Anterior cingulate cortex (tissue), 58 donors: ENCODE measurements at regions not wholly inside any gene's neighbourhood (a gene's known extent, or its start where the extent isn't known, plus 50 kb on each side); places are given as distances from the start of the nearest gene placed in this dataset.

Source experiments
- DNase-seq, 58 donors: peaks; one replicate each; lab custom pipeline; 2025; lab: John Stamatoyannopoulos, UW

DNA sequence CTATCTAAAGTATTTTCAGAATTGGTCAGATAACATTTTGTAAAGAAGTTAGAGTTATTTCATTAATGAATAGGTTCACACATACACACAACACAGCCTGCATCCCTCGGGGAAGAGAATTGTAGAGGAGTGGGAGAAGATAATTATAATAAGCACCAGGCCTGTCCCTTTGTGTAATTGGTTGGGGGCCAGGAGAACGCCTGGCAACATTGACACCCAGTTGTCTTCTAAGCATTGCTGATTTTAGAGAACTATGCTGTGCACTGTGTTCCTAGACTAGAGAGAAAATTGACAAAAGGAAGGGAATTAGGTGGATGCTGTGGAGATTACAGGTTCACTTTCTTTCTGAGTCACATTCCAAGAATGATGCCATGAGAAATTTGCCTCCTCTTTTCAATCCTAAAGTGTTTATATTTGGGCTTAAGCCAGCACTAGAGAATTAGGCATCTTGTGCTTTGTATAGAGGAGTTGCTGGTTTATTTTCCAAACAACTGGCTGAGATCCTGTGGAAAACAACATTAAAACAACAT, 247.6 kb downstream of the COX7C start:
- DNase-seq: peak in 2 of 58 donors; percentile 12 to 35

DNA sequence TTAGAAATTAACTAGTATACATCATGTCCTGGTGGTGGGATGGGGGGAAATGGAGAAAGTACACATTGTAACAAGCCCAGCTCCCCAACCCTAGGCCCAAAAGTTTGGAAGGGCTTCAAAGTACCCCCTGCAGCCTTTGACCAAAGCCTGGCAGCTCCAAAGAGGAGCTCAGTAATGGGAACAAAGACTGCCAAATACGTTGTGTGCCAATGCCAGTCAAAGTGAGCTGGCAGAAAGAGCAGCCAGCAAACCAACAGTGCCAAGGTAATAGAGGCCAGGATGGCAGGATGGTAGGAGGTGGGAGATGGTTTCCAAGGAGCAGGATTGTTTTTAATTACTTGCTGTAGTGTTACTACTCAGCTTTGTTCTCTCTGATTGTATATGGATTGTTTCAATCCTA, 248.3 kb downstream of the COX7C start:
- peak in 42 of 58 donors; percentile 3 to 83 (median 34) for DNase-seq

DNA sequence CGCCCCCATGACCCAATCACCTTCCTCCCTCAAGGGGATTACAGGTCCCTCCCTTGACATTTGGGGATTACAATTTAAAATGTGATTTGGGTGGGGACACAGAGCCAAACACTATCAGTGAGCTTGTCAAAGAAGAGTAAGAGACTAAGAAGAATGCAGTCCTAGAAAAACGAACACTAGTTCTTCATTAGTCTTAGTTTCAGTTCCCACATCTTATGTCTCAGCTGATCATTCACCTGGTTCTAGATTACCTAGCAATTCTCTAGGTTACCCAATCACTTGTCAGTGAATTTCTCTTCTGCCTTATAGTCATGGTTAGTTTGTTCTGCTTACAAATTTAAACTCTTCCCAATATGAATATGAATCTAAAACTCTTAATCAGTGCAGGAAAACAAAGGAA, 251.5 kb downstream of the COX7C start:
- no peak for DNase-seq

DNA sequence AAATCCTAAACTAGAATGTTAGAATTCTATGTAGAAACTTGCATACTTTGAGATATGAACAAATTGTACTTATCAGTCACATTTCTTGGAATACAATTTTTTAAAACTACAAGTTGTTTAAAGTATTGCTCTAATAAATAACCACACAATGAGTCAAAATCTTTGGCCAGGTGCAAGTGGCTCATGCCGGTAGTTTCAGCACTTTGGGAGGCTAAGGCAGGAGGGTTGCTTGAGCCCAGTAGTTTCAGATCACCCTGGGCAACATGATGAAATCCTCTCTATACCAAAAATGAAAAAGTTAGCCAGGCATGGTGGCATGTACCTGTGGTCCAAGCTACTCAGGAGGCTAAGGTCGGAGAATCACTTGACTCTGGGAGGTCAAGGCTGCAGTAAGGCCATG, 257.8 kb downstream of the COX7C start:
- DNase-seq: no peak

DNA sequence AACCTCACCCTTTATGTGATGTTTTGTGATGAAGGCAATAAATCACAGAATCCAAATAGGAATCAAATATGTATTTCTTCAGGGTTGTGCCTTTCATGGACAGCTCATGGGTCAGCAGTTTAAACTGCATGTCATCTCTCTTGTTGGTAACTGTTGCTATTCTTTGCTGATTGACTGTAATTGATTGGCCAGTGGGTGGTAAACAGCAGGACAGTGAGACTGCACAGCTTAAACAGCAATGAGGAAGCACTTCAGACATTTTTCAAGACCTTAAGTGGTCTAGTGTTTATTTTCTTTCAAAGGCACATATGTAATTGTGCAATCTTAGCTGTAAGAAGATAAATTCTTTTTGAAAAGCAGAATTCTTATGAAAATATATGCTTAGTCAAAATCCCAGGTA, 260.5 kb downstream of the COX7C start:
- DNase-seq: no peak

DNA sequence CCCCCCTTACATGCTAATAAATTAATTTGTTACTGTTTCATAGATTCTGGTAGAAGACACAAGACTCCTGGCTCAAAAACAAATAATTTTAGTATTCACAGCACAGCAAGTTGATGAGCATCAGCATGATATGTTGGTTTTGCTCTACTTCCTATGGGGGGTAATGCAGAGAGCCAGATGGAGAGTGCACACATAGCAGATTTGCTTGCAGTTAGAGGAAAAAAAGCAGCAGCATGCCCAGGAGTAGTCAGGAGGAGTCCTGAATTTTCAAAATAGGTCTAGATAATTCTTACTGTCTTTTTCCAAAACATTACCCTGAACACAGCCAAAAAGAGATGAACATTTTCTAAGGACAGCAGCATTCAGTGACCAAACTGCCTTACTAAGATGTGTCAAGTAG, 261.3 kb downstream of the COX7C start:
- DNase-seq: peak in 5 of 58 donors; percentile 2 to 31 (median 4)

DNA sequence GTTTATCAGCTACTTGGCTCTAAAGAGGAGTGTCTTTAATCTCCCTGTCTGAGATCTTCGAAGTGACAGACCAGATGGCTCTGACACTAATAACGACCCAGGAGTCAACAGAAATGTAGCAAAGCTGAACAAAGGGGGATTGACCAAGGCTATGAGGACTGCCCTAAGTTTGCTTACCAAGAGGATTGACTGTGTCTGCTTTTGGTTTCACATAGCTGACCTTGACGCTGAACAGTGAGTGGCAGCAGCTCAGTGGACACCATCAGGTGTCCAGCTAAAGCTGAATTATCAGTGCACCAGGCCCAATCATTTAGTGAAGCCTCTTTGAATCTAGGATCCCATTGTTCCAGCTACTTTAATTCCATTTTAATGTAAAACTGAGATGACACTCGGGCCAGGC, 262.6 kb downstream of the COX7C start:
- DNase-seq: no peak

DNA sequence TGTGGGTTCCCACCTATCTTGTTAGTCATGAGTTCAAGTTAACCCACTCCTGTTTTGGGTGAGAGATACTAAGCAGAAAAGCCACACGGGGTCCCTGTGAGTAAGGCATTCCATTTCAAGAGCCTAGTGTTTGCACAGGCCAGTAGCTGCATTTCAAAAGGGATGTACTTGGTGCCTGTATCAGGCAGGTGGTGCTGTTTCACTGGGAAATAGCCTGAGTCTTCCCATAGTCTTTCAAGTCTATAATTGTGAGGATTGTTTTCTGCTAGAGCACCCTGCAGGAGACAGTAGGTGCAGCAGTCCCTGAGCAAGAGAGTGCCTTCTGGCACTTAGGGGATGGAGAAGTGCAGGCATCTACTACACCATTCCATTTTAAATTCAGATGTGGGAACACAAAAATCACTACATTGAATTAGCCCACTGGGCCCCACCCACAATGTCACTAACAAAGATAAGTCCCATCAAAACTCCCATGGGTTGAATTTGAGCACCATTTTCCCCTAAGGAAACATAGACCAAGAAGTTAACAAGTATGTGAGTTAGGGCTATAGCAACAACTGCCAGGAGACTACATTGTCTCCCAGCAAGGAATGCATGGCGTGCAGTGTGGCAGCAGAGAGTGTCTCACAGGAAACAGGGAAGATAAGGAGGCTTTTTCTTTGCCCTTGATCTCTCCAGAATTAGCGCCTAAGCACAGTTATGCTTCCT, 263.2 kb downstream of the COX7C start:
- DNase-seq: peak in 45 of 58 donors; percentile 1 to 68 (median 40)

DNA sequence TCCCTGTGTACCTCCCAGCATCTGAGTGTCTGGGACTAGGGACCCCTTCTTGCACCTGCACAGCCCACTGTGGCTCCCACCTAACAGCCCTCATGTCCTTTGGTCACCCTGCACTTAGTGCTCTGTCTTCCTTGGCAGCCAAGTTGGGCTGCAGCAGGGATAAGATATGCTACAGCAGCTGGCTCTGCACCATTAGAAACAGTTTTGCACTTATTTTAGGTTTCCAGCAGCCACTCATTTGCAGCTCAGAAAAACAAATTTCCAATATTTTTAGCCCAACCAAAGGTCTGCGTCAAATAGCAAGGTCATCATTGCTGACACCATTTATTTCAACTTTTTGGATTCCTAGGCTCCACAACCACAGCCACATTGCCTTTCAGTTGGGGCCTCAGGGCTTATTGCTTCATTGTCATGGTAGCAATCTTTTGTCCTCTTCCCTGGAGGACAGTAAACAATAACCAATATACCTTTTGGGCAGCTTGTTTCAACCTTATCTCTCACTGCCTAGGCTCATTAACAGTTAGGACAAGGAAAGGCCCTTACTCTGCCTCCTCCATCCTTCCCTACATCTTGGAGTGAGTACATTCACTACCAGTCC, 263.9 kb downstream of the COX7C start:
- DNase-seq: peak in 1 of 58 donors; percentile 1

DNA sequence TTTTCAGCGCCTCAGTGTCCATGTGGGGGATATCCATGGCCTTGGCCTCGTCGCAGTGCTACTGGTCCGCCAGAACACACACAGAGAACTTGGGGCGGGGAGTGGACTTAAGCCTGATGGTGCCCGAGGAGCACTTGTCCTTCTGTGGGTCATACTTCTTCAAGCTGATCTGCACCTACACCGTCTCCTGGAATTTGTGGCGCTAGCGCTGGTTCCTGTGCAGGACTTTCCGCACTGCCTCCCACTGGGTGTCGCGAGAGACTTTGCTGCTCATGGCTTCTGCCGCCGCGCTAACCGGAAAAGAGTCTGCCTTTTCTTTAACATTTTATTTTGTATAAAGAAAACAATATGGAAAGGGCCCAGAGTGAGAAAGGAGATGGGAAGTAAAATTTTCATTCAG, 266.9 kb downstream of the COX7C start:
- no peak for DNase-seq

DNA sequence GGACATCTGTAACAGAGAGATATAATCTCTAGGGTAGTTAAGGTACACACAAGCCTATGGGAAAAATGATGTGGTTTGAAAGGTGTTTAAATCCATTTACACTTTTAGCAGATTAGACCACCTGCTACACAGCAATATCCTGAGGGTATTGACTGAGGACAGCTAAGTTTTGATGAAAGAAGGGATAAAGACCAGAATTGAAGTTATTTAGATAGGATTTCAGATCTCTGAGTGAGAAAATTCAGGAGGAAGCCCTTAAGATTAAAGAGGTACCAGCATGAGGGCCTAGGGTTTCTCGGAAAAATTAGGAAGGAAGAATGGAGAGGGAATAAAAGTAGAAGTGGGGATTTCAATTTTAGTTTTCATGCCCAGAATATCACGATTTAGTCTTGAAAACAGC, 267.3 kb downstream of the COX7C start:
- DNase-seq: no peak

DNA sequence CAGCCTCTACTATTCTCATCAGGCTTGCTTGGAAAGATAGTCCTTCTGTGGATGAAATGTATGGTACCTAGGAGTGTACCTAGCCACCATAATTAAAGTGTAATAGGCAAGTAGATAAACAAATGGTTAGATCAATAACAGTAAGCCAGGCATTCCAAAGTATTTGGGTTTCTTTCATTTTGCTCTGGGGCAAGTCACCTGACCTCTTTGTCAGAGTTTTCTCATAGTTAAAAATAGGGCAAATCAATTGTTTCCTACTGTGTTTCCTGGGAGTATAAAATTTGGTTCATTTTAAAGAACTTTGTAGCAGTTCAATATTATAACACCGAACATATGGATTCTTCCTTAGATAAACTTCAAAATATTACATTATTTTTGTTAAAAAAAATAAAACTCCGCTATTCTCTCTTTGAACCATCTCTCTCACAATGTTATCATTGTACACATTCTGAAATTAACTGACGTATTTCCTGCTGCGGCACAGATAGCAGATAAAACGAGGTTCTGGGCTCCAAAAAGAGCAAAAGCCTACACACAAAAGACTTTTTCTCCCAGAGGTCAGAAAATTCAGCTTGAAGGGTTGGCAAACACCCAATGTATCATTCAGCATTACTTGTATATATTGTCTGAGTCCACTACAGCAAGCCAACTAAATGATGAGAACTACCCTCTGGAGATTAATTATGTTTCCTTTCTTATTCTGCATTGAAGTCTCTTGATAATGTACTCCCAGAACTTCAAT, 267.9 kb downstream of the COX7C start:
- DNase-seq: no peak

DNA sequence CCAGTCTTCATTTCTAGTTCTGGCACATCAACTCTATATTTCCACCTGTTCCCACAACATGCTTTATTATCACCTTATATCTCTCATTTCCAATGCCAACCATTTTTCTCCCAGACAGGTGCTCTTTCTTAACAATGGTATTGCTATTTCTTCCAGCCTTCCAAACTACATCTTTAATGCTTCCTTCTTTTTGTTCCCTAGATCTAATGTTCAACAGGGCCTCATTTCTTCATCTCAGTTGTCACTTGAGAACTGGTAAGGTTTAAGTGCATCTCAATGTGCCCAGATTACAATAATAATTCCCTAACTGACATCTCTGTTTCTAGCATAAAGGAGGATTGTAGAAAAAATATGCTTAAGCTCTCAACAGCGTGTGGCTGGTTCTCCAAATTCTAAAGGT, 272.6 kb downstream of the COX7C start:
- no peak for DNase-seq

DNA sequence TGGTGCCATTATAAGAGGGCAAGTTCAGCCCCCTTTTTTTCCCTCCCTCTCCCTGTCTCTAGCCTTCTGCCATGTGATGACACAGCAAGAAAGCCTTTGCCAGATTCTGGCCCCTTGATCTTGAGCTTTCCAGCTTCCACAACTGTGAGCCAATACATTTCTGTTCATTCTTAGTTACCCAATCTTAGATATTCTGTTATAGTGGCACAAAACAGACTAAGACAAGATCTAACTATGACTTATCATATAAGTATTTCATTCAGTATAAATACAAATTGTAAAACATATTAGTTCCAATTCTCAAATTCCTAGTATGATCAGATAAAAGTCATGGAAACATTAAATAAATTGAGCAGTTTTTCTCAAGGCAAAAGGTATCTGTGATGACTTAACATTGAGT, 276.3 kb downstream of the COX7C start:
- DNase-seq: no peak

DNA sequence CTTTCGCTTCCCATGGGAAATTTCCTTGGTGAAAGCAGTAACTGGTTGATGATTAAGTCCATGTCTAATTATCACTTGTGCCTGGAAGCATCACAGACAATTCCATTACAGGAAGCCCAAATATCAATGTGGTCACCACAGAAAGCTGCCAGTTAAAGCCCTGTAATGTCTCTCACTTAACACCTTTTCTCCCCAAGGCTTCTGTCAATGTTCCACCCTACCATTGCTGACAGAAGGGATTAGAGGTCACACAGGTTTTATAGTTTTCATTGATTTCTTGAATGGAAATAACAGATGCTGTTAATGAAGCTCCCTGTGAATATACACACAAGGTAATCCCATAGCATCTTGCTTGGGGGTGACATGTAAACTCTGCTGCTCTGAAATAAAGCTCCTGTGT, 279.2 kb downstream of the COX7C start:
- DNase-seq: no peak

DNA sequence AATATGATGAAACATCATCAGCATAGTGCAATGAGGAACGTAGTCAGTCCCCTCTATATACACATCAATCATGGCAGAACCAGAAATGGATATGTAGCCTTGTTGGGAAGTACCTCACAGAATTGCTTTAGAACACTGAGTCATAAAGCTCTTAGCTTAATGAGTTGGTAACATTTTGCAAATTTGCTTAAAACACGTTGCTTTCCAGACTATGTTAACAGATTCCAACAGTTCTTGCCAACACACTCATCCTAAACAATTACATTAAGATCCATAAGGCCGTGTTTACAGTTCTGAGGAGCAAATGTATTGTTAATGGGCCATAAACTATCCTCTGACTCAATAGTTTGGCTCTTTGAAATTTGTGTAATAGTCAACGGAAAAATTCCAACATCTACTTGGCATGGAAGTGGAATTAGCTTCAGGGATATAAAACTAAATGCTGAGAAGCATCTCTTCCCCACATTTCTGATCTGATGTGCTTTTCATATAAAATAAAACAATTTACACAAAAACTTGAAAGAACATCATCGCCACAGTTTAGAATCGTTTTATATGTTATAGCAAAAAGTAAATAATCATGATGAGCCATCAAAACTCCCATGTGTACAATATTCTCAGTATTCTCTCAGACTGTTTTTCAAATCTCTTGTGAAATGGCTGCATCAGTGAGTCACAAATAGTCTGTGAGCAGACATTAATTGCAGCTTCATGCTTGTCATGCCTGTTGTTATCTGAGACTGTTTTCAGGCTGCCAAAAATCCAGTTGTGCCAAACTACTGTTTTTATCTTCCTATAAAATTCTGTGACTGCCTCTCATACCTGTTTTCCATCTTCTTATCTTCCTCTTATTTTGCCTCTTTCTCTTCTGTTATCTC, 291.9 kb downstream of the COX7C start:
- peak in 1 of 58 donors; percentile 1 for DNase-seq

DNA sequence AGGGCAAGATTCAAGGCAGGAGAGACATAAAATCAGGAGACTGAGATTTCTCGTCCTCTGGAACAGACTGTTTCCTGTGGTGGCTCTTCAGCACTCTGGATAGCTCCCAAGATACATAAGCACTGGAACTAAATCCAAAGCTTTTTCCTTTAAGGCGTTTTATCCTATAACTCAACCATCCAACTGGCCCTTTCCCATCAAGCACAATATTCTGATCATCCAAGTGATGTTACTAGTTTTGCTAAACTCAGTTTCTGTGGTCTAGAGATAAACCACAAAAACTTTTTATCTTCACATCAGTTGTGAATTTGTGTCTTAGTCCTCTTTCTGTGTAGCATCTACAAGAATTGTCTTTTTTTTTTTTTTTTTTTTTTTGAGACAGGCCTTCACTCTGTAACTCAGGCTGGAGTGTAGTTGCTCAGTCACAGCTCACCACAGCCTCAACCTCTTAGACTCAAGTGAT, 299.4 kb downstream of the COX7C start:
- DNase-seq: no peak

DNA sequence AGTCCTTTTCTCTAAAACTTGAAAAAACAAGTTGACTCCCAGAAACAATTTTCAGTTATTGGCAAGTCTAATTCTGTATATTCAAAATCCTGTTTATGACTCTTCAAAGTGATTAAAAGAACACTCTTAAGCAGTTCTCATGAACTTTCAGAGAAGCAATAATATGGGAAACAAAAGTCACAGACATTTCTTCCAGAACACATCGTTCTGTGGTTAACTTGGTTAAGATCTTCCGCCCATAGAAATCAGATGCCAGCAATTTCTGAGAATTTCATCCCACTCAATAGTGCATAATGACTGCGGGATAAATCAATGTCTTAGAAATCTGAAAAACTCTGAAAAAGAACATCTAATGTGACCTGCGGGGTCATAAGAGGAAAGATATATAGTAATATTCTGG, 300.5 kb downstream of the COX7C start:
- no peak for DNase-seq

DNA sequence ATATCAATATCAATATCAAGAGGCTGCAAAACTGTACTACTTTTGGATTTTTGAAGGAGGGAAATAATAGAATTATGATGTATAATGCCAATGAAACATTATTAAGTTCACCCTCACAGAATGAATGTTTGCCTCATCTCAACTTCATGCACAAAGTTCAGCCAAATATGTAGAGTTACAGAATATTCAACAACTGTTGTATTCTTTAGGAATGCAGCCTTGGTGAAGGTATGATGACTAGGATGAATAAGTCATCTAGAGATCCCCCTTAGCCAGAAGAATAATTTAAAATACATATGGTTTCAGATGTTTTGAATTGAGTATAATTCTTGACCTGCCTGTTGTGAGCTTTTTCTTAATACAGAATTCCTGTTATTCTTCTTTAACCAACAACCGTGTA, 308.3 kb downstream of the COX7C start:
- DNase-seq: no peak

DNA sequence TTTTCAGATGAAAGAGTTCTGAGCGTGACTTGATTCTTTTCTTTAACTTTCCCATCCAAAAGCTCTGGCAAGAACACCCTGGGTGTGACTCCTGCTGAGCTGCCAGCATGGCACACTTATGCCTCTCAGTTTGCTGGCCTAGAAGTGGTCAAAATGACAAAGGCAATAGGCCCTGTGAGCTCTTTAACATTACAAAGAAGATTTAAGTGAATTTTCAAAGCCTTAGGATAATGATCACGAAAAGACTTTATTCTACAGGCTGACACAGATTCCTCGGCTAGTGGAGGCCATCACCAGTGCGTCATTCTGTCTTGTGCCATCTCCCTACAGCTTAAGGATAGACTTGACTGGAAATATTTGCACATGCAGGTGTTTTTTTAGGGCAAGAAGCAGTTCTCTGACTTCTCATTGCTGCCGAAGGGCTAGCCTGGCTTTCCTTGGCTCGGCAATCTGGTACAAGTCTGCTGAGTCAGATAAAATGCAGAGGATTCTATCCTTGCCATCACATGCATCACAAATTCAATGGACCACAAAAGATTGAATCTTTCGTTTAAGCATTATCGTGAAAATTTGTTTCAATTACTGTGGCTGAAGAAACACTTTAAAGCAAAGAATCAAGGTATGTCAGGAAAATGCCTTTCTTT, 311.5 kb downstream of the COX7C start:
- DNase-seq: no peak
